ENCODE measurements at regions not wholly inside any gene's neighbourhood (a gene's known extent, or its start where the extent isn't known, plus 50 kb on each side); places are given as distances from the start of the nearest gene placed in this dataset.

- TF ChIP-seq CTCF (IDR thresholded peaks at IDR 0.05) (no peak), POLR2A (IDR thresholded peaks at IDR 0.05) (no peak), EP300 (IDR thresholded peaks at IDR 0.05) (no peak)
These were observed 132.9 kb downstream of the FAM53A start for GRCh38 chr4:1551211-1551610.
